Neural cell (in vitro differentiated cells): ENCODE measurements at regions not wholly inside any gene's neighbourhood (a gene's known extent, or its start where the extent isn't known, plus 50 kb on each side); places are given as distances from the start of the nearest gene placed in this dataset.

Experiments used
- H2AFZ ChIP-seq: fragments of 200-600, 300-800 bp; sonication (generic), shearing (Covaris generic); 2 replicates; pipeline ENCODE4 v1.6.0; 2014; ENCODE audit warnings: low read depth, mild to moderate bottlenecking, antibody characterized with exemption, low read length, moderate library complexity
- H3F3A ChIP-seq: fragments of 200-600 bp; shearing (Covaris generic); 2 replicates; pipeline ENCODE4 v1.6.1; 2016; ENCODE audit warnings: mild to moderate bottlenecking, moderate library complexity, mixed read lengths, antibody characterized with exemption, low read length; ENCODE audit not compliant: insufficient read depth, poor library complexity, severe bottlenecking
- H3K27ac ChIP-seq: fragments of 200-600, 300-800 bp; sonication (generic), shearing (Covaris generic); 2 replicates; pipeline ENCODE4 v1.5.1; 2014; ENCODE audit warnings: mild to moderate bottlenecking, low read length, moderate library complexity
- H3K27me3 ChIP-seq: fragments of 300-800, 200-600 bp; sonication (generic), shearing (Covaris generic); 2 replicates; pipeline ENCODE4 v1.6.0; 2014; ENCODE audit warnings: mild to moderate bottlenecking, low read depth, low read length, moderate library complexity; ENCODE audit not compliant: insufficient read depth
- H3K36me3 ChIP-seq: fragments of 300-800, 200-600 bp; sonication (generic), shearing (Covaris generic); 2 replicates; pipeline ENCODE4 v1.5.1; 2014; ENCODE audit warnings: mild to moderate bottlenecking, antibody characterized with exemption, low read length, moderate library complexity; ENCODE audit not compliant: insufficient read depth
- H3K4me2 ChIP-seq: fragments of 300-800, 200-600 bp; sonication (generic), shearing (Covaris generic); 2 replicates; pipeline ENCODE4 v1.6.0; 2014; ENCODE audit warnings: mild to moderate bottlenecking, low read length
- H3K4me3 ChIP-seq: fragments of 300-800, 200-600 bp; sonication (generic), shearing (Covaris generic); 2 replicates; pipeline ENCODE4 v1.5.1; 2014; ENCODE audit warnings: mild to moderate bottlenecking, low read length, moderate library complexity
- H3K79me2 ChIP-seq: fragments of 200-600 bp; shearing (Covaris generic); replicated peaks from 2 replicates; pipeline ENCODE4 v1.6.0; 2014; ENCODE audit warnings: mild to moderate bottlenecking, low read length, moderate library complexity; ENCODE audit not compliant: insufficient read depth
- H3K9ac ChIP-seq: fragments of 300-800, 200-600 bp; sonication (generic), shearing (Covaris generic); 2 replicates; pipeline ENCODE4 v1.6.1; 2016; ENCODE audit warnings: mild to moderate bottlenecking, low read length, mixed read lengths
- H3K9me2 ChIP-seq: fragments of 200-600 bp; shearing (Covaris generic); 2 replicates; pipeline ENCODE4 v1.6.1; 2016; ENCODE audit warnings: mild to moderate bottlenecking, low read length, mixed read lengths; ENCODE audit not compliant: insufficient read depth
- H3K9me3 ChIP-seq: fragments of 200-600, 300-800 bp; sonication (generic), shearing (Covaris generic); 2 replicates; pipeline ENCODE4 v1.6.1; 2016; ENCODE audit warnings: mild to moderate bottlenecking, mixed run types, low read length, moderate library complexity, mixed read lengths
- H4K20me1 ChIP-seq: fragments of 200-600 bp; shearing (Covaris generic); 2 replicates; pipeline ENCODE4 v1.6.1; 2016; ENCODE audit warnings: mild to moderate bottlenecking, mixed run types; ENCODE audit not compliant: insufficient read depth
- CTCF ChIP-seq: fragments of 450-650 bp; IDR thresholded peaks from 2 replicates; pipeline ENCODE4 v1.5.1; 2014; ENCODE audit warnings: antibody characterized with exemption, mild to moderate bottlenecking, moderate library complexity; ENCODE audit not compliant: poor library complexity, severe bottlenecking
- EP300 ChIP-seq: fragments of 450-650 bp; conservative IDR thresholded peaks from 2 replicates; pipeline ENCODE4 v1.6.1; 2014; ENCODE audit warnings: antibody characterized with exemption, mild to moderate bottlenecking, moderate library complexity; ENCODE audit not compliant: poor library complexity, severe bottlenecking
- EZH2 ChIP-seq: fragments of 200-600, 300-800 bp; shearing (Covaris generic), sonication (generic); IDR thresholded peaks from 2 replicates; pipeline ENCODE4 v1.6.1; 2014; ENCODE audit warnings: antibody characterized with exemption, low read length, borderline replicate concordance, mild to moderate bottlenecking; ENCODE audit not compliant: insufficient read depth, poor library complexity, severe bottlenecking
- MXI1 ChIP-seq: fragments of 450-650 bp; conservative IDR thresholded peaks from 2 replicates; pipeline ENCODE4 v1.6.1; 2014; ENCODE audit warnings: antibody characterized with exemption, mild to moderate bottlenecking; ENCODE audit not compliant: poor library complexity, severe bottlenecking
- POLR2AphosphoS5 ChIP-seq: IDR thresholded peaks from 2 replicates; pipeline ENCODE4 v1.6.1; 2012
- RAD21 ChIP-seq: fragments of 450-650 bp; conservative IDR thresholded peaks from 2 replicates; pipeline ENCODE4 v1.6.1; 2014; ENCODE audit warnings: antibody characterized with exemption, mild to moderate bottlenecking, moderate library complexity
- REST ChIP-seq: IDR thresholded peaks from 2 replicates; pipeline ENCODE4 v1.6.1; 2012; ENCODE audit warnings: borderline replicate concordance
- SMC3 ChIP-seq: fragments of 450-650 bp; conservative IDR thresholded peaks from 2 replicates; pipeline ENCODE4 v1.6.1; 2014; ENCODE audit warnings: antibody characterized with exemption, mild to moderate bottlenecking, moderate library complexity; ENCODE audit not compliant: poor library complexity
- TAF1 ChIP-seq: IDR thresholded peaks from 2 replicates; pipeline ENCODE4 v1.6.1; 2012; ENCODE audit warnings: low read depth

GRCh38 chr5:128667751-128668150 is 129.7 kb upstream of the FBN2 start:
- Histone ChIP-seq H3K36me3 (no peaks in the 10 kb centered on the region), H3K9ac (no peak overlapping the region), H3K9me2 (no peaks in the 10 kb centered on the region), H3F3A (no peaks in the 10 kb centered on the region), H3K79me2 (no peaks in the 10 kb centered on the region), H3K4me2 (no peak overlapping the region), H3K27me3 (peaks cover 17% of the 10 kb centered on the region), H3K27ac (no peak overlapping the region), H3K4me3 (no peak overlapping the region), H4K20me1 (no peaks in the 10 kb centered on the region), H3K9me3 (no peaks in the 10 kb centered on the region), H2AFZ (no peak overlapping the region)
- TF ChIP-seq REST = no peak
- TF ChIP-seq CTCF = no peak
- no peak for TF ChIP-seq EP300
- TF ChIP-seq RAD21 = no peak
- no peak for TF ChIP-seq EZH2
- TF ChIP-seq SMC3 = no peak
- TF ChIP-seq TAF1 = no peak

GRCh38 chr5:128668921-128669320 is 130.9 kb upstream of the FBN2 start:
- Histone ChIP-seq H3K9me2 (no peaks in the 10 kb centered on the region), H4K20me1 (no peaks in the 10 kb centered on the region), H3K79me2 (no peaks in the 10 kb centered on the region), H3F3A (no peaks in the 10 kb centered on the region), H3K4me3 (no peak overlapping the region), H3K4me2 (no peak overlapping the region), H3K27me3 (peaks cover 22% of the 10 kb centered on the region), H3K27ac (no peak overlapping the region), H3K9me3 (no peaks in the 10 kb centered on the region), H2AFZ (no peak overlapping the region), H3K9ac (no peak overlapping the region), H3K36me3 (no peaks in the 10 kb centered on the region)
- TF ChIP-seq SMC3 (no peak), TAF1 (no peak), EZH2 (no peak)

- Histone ChIP-seq H4K20me1 (no peaks in the 10 kb centered on the region), H3K9me2 (no peaks in the 10 kb centered on the region), H3K79me2 (no peaks in the 10 kb centered on the region), H2AFZ (no peak overlapping the region), H3K4me2 (no peak overlapping the region), H3K9ac (no peak overlapping the region), H3K27me3 (peaks cover 26% of the 10 kb centered on the region), H3F3A (no peaks in the 10 kb centered on the region), H3K36me3 (no peaks in the 10 kb centered on the region), H3K27ac (no peak overlapping the region), H3K9me3 (no peaks in the 10 kb centered on the region), H3K4me3 (no peak overlapping the region)
- TF ChIP-seq EZH2 (no peak), POLR2AphosphoS5 (no peak), EP300 (no peak), REST (no peak), TAF1 (no peak), CTCF (no peak), MXI1 (no peak), SMC3 (no peak), RAD21 (no peak)
These were observed 131.8 kb upstream of the FBN2 start for GRCh38 chr5:128669803-128670202.
